Stimulated activated CD8-positive, alpha-beta memory T cell treated with anti-CD3 and anti-CD28 coated beads, Interleukin-12 subunit alpha, Interleukin-12 subunit beta, amount 100 ng/mL, for 1 hour (primary cell): ENCODE measurements at regions not wholly inside any gene's neighbourhood (a gene's known extent, or its start where the extent isn't known, plus 50 kb on each side); places are given as distances from the start of the nearest gene placed in this dataset.

Experiments used
- DNase-seq: peaks from one replicate; pipeline ENCODE4 v3.0.0-alpha.2; 2020; ENCODE audit warnings: low read depth

DNA sequence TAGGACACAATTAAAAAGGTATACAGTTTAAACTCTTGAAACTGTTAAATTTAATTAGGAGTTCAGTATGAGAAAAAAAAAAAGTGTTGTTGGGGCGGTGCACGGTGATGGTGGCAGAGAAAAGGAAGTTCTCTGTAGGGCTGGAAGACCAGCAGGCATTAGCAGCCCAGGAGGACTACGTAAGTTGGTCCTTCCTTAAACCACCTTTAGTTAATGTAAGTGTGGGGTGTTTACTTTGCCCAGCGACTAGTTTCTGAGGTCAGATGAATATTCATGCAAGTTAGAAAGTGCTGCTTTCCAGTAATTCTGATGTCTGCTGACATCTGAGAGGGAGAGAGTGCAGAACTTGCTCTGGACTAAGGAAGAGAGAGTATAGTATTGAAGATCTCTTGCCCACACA is 54.9 kb downstream of the NKX2-1 start:
- no peak for DNase-seq

- no peak for DNase-seq
These were observed 57.1 kb downstream of the NKX2-1 start for GRCh38 chr14:36462890-36463289.

GRCh38 chr14:36455241-36455627 is 64.8 kb downstream of the NKX2-1 start:
- no peak for DNase-seq

- no peak for DNase-seq
These were observed 65.3 kb downstream of the NKX2-1 start for GRCh38 chr14:36454599-36455240.

DNA sequence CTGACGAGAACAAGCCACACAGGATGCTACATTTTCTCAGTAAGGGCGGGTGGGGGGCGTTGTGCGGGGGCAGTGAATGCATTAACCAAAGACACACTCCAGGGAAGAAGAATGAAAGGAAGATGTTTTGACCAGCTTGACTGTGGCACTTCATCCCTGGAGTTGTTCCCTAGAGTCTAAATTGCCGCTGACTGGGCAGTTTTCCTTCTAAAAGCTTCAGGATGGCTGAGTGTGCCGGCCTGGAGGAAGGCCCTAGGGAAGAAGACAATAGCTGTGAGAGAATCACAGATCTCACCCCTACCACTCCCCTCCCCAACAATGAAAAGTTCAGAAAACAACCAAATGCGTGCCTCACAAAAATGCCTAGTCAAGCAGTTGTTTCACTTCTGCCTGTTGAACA is 67.2 kb downstream of the NKX2-1 start:
- no peak for DNase-seq

DNA sequence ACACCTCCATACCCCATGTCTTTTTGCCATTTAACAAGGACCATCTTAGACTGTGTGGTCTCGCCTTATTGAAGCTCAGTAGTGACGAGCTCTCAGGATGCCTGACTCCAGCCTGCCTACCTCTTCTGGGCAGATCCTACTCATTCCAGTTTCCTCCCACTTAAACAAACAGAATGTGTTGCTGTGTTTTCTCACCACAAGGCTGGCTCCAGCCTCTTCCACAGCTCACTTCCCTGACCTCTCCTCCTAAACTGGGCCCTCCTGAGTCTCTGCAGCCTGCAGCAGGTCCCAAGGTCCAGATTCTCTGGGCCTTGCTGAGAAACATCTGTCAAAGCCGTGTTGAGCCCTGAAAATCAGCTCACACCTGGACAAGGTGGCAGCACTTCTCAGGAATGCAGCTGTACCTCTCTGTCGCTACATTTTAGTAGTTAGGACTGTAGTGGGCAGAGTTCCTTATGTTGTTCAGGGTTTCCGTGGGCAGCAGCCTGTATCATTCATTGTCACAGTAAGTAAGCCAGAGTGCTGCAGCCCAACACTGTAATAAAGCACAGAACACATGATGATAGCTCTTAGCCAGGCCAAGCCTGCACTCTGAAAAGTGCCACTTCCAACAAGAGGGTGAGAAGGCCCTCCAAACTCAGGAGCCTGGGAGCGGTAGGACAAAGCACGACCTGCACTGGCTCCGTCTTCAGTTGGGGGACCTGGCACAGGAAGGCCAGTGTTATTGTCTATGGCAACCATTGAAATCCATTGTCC is 68.5 kb downstream of the NKX2-1 start:
- no peak for DNase-seq

GRCh38 chr14:36450550-36450949 is 69.5 kb downstream of the NKX2-1 start:
- no peak for DNase-seq

DNA sequence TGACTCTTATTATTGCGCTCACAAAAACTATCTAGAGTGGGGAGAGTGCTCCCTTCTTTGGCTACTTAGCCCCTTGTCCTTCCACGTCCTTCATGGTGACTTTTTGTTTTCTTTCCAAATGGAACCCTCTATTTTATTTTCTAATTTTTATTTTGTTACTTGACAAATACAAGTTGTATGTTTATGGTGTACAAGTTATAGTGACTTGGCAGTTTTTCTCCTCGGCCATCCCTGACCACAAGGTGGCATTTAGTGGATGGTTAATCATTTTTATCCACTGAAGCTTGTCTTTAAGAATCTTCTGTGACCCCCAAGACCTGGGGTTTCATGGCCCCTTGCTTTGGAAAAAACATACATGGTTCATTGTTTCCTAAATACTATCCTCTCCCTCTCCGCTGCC is 70.1 kb downstream of the NKX2-1 start:
- DNase-seq = no peak

DNA sequence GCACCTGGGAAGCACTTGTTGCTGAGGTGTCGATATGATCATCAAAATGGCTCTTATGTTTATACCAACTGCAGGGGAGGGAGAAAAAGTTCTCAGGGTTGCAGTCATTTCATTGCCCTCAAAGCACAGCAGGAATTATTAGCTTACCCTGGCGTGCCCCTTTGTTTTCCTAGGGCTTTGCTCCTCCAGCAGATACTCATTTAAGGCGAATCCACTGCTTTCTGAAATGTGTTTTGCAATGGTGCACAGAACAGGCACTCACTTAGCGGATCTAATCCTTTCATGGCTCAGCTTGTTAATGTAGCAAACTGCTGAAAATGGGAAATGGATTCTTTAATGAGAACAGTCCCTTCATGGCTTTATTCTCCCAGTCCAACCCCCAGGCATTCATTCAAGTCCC is 76.7 kb downstream of the NKX2-1 start:
- DNase-seq = no peak

DNA sequence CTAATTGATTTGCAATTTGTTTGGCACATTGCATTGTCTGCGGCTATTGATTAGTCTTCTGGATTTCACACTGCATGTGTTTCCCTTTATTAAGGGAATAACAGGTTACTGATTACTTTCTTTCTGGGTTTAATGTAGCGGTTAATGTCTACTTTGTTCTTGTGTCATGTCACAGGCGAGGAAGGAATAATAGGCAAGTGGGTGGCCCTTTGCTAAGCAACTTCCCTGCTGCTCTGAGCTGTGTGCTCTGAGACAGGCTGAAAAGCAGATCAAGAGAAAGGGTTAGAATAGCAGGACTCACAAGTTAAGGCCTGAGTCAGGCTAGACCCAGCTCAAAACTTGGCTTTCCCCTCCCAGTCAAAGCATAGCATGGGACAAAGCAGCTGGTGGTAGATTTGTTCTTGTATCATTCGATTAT is 77.2 kb downstream of the NKX2-1 start:
- no peak for DNase-seq

DNA sequence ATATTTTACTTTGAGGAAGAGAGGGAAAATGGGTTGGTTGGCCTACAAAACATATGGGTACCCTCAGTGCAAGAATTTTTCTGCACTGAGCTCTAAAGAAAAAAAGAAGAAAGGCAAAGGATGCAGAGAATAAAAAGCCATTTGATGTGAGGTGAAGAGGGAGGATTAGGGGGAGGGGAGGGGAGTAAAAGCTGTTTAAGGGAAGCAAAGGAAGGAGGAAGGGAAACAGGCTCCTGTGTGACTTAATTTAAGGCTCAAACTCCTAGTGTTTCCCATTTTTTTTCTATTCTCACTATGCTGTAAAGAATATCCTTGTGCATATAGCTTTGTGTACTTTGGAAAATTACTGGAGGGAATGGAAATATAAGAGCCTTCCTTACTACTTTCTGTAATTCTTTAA is 78.7 kb downstream of the NKX2-1 start:
- DNase-seq = no peak

GRCh38 chr14:36439766-36440165 is 80.3 kb downstream of the NKX2-1 start:
- DNase-seq = no peak

DNA sequence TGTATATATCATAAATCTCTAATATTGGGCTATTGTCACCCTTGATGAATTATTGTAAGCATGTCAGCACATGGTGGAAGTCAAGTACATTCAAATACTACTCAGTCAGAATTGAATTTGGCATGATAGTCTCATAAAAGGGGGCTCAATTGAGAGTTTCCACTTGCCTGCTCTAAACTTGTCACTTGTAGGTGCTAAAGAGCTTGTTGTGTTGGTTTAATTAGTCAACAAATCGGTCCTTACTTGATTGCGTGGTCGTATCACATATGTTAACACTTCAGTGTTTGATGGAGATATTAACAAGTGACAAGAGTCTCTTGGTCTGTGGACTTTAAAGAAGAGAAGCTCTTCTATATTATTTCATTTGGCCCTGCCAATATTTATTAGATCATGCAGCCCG is 81.1 kb downstream of the NKX2-1 start:
- no peak for DNase-seq

GRCh38 chr14:36430662-36431084 is 89.4 kb downstream of the NKX2-1 start:
- DNase-seq = no peak

GRCh38 chr14:36430169-36430568 is 89.9 kb downstream of the NKX2-1 start:
- DNase-seq = no peak

DNA sequence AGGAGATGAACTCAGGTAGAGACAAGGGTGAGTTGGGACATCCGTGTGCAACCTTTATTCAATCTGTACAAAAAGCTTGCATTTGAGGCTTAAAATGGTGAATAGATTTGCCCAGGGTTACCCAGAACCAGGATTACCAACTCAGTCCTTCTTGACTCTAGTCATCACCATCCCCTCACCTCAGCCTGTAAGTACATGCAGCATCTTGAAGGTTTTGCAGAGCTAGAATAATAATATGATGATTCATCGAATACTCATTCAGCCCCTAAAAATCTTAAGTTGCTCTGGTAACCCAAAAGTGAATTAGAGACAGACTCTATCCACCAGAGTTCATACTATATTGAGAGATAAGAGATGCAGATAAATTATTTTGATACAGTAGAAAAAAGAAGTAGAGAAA is 90.3 kb downstream of the NKX2-1 start:
- no peak for DNase-seq

DNA sequence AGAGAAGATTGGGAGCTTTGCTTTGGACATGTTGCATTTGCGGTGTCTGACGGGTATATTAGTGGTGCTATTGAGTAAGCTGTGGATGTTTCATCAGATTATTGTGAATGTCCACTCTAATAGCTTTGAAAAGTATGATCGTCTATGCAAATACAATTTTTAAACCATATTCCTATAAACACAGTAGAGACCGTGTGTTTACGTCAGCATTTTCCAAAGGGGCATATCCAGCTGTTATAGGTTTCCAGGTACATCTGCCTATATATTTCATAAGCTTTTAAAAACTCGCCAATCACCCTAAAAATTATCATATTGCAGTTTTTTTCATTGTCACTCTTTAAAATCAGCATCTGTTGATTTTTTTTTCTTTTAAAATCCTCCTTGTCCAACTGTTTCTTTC is 91.7 kb downstream of the NKX2-1 start:
- DNase-seq = no peak

GRCh38 chr14:36426836-36427235 is 93.2 kb downstream of the NKX2-1 start:
- DNase-seq = no peak

DNA sequence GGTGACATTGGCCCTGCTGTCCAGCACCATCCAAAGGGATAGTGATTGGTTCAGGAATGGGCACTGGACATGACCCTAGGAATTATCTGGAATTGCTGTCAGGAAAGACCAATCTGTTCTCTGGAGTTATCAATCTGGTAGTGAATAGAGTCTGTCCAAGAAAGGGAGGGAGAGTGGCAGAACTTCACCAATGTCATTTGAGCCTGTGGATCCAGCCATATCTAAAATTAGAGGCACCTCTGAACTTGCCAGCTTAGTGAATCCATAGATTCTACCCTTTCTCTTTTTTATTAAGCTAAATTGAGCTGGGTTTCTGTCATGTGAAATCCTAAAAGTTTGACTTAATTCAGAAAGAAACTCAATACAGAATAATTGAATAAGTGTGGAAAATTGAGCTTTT is 93.9 kb downstream of the NKX2-1 start:
- DNase-seq = no peak

DNA sequence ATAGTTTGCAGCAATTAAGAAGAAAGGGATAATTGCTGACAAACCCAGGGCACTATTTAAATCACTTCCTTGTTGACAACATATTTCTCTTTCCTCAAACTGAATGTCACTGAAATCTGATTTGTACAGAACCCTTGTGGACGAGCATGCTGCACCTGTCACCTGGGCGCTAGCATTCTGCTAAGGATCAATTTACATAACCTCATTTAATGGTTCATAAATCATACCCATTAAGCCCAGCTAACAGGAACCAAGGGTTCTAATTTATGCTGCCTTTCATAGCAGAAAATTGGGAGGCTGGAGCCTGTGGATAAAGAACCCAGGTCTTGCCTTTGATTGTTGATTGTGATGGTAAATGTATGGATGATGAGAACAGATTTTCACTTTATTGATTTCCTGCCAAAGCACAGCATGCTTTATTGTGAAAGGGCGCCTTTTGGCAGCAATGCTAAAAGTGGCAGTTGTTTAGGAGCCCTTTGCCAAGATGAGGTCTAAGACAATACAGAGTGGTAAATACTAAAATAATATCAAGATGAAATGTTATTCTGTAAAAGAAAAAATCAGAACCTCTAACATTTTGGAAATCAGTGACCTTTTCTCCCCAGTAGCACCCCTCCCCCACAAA is 95.4 kb downstream of the NKX2-1 start:
- DNase-seq = no peak

DNA sequence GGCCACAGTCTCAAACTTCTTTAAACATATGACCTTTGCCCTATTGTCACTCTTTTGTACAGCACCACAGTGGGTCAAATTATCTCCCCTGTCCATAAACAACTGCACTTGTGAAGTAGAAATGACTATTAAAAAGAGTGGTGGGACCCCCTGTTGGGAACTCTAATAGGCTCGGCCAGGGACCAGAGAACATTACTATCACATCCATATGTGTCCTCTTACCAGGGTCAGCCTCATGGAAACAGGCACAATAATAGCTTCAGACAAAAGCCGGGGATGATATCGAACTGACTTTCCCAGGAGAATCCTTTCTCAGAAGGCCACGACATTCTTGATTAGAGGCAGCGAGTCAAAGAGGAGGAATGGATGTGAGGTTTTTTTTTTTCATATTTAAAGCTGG is 96.6 kb downstream of the NKX2-1 start:
- no peak for DNase-seq

DNA sequence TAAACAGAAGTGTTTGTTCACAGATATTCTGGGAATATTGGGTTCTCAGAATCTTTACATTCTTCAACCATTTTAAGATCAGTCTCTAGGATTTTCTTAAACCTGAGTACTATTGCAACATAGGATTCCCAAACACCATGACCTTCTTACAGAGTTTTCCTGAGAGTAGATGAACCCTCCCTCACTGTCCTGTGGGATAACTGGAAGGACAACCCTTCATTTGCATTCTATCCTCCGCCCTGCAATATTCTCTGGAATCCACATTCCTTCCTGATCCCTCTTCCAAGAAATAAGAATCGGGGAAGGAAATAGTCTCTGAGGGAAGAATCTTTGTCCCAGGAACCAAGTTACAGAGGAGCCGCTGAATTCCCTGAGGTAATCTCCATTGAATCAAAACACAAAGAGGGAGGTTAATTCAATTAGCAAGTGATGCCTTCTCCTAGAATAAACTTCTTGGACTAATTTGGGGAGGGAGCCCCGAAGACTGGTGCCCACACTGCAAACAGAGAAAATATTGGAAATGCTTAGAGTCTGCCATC is 99.8 kb upstream of the MBIP start:
- no peak for DNase-seq

- DNase-seq = no peak
These were observed 98.5 kb upstream of the MBIP start for GRCh38 chr14:36418937-36419336.
